ENCODE measurements at regions not wholly inside any gene's neighbourhood (a gene's known extent, or its start where the extent isn't known, plus 50 kb on each side); places are given as distances from the start of the nearest gene placed in this dataset.

DNA sequence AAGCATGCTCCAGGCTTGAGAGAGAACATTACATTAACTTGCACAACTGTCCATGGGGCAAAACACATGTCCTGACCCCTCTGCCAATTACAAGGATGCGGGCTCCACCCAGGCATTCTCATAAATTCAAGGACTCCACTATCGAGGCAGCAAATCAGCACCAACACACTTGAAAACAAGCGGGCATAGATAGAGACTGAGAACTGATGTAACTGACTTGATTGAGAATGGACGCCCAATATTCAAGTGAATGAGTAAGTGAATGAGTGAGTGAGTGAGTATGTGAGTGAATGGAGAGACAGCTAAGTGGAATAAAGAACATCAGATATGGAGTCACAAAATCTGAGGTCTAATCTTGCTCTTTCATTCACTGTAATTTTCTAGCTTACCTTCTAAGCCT, 75.0 kb upstream of the VSTM2B start:
- no peak overlapping the region for H3K9ac ChIP-seq (ENCODE audit: low read length)
- H3K9me2 ChIP-seq (ENCODE audit: insufficient read depth, low read length): no peaks in the 10 kb centered on the region
- H3K27me3 ChIP-seq (ENCODE audit: insufficient read depth, low read depth, low read length): no peaks in the 10 kb centered on the region

DNA sequence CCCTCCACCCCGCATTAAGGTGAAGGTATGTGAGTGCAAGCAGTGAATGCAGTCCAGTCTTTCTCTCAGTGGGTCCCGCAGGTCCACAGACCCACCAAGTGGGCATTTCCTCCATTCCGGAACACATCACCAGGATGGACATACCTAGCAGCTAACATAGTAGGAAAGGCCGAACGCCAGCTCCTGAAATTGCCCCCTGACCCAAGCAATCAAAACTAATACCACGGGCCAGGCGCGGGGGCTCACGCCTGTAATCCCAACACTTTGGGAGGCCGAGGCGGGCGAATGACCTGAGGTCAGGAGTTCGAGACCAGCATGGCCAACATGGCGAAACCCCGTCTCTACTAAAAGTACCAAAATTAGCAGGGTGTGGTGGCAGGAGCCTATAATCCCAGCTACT, 71.7 kb upstream of the VSTM2B start:
- Histone ChIP-seq H3K9ac (ENCODE audit: low read length) (no peak overlapping the region), H3K9me2 (ENCODE audit: insufficient read depth, low read length) (no peaks in the 10 kb centered on the region), H4K20me1 (ENCODE audit: insufficient read depth) (no peaks in the 10 kb centered on the region), H2AFZ (ENCODE audit: low read depth, low read length) (no peak overlapping the region), H3K36me3 (ENCODE audit: insufficient read depth, low read length) (no peaks in the 10 kb centered on the region), H3F3A (ENCODE audit: insufficient read depth, low read length, poor library complexity, severe bottlenecking) (no peaks in the 10 kb centered on the region), H3K79me2 (replicated peaks; ENCODE audit: insufficient read depth, low read length) (no peaks in the 10 kb centered on the region), H3K4me2 (ENCODE audit: low read length) (no peak overlapping the region), H3K9me3 (ENCODE audit: low read length) (no peaks in the 10 kb centered on the region), H3K4me3 (ENCODE audit: low read length) (no peak overlapping the region), H3K27me3 (ENCODE audit: insufficient read depth, low read depth, low read length) (no peaks in the 10 kb centered on the region), H3K27ac (ENCODE audit: low read length) (no peak overlapping the region)
- TF ChIP-seq, protein P1, sequence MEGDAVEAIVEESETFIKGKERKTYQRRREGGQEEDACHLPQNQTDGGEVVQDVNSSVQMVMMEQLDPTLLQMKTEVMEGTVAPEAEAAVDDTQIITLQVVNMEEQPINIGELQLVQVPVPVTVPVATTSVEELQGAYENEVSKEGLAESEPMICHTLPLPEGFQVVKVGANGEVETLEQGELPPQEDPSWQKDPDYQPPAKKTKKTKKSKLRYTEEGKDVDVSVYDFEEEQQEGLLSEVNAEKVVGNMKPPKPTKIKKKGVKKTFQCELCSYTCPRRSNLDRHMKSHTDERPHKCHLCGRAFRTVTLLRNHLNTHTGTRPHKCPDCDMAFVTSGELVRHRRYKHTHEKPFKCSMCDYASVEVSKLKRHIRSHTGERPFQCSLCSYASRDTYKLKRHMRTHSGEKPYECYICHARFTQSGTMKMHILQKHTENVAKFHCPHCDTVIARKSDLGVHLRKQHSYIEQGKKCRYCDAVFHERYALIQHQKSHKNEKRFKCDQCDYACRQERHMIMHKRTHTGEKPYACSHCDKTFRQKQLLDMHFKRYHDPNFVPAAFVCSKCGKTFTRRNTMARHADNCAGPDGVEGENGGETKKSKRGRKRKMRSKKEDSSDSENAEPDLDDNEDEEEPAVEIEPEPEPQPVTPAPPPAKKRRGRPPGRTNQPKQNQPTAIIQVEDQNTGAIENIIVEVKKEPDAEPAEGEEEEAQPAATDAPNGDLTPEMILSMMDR (IDR thresholded peaks at IDR 0.05; ENCODE audit: poor library complexity, severe bottlenecking): no peak
- no peak for TF ChIP-seq MXI1 (conservative IDR thresholded peaks at IDR 0.05; ENCODE audit: poor library complexity, severe bottlenecking)
- no peak for TF ChIP-seq POLR2AphosphoS5 (IDR thresholded peaks at IDR 0.05)
- TF ChIP-seq, protein P2, sequence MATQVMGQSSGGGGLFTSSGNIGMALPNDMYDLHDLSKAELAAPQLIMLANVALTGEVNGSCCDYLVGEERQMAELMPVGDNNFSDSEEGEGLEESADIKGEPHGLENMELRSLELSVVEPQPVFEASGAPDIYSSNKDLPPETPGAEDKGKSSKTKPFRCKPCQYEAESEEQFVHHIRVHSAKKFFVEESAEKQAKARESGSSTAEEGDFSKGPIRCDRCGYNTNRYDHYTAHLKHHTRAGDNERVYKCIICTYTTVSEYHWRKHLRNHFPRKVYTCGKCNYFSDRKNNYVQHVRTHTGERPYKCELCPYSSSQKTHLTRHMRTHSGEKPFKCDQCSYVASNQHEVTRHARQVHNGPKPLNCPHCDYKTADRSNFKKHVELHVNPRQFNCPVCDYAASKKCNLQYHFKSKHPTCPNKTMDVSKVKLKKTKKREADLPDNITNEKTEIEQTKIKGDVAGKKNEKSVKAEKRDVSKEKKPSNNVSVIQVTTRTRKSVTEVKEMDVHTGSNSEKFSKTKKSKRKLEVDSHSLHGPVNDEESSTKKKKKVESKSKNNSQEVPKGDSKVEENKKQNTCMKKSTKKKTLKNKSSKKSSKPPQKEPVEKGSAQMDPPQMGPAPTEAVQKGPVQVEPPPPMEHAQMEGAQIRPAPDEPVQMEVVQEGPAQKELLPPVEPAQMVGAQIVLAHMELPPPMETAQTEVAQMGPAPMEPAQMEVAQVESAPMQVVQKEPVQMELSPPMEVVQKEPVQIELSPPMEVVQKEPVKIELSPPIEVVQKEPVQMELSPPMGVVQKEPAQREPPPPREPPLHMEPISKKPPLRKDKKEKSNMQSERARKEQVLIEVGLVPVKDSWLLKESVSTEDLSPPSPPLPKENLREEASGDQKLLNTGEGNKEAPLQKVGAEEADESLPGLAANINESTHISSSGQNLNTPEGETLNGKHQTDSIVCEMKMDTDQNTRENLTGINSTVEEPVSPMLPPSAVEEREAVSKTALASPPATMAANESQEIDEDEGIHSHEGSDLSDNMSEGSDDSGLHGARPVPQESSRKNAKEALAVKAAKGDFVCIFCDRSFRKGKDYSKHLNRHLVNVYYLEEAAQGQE (IDR thresholded peaks at IDR 0.05; ENCODE audit: borderline replicate concordance): no peak
- no peak for TF ChIP-seq EP300 (conservative IDR thresholded peaks at IDR 0.05; ENCODE audit: poor library complexity, severe bottlenecking)
- no peak for TF ChIP-seq TAF1 (IDR thresholded peaks at IDR 0.05; ENCODE audit: low read depth)
- TF ChIP-seq SMC3 (conservative IDR thresholded peaks at IDR 0.05; ENCODE audit: poor library complexity): no peak
- TF ChIP-seq RAD21 (conservative IDR thresholded peaks at IDR 0.05): no peak
- TF ChIP-seq EZH2 (IDR thresholded peaks at IDR 0.05; ENCODE audit: borderline replicate concordance, insufficient read depth, low read length, poor library complexity, severe bottlenecking): no peak

More for the DNA sequence above, 75.0 kb upstream of the VSTM2B start:
- H3K4me2 ChIP-seq (ENCODE audit: low read length): no peak overlapping the region
- TF ChIP-seq MXI1 (conservative IDR thresholded peaks at IDR 0.05; ENCODE audit: poor library complexity, severe bottlenecking) (no peak), TAF1 (IDR thresholded peaks at IDR 0.05; ENCODE audit: low read depth) (no peak), EZH2 (IDR thresholded peaks at IDR 0.05; ENCODE audit: borderline replicate concordance, insufficient read depth, low read length, poor library complexity, severe bottlenecking) (no peak), RAD21 (conservative IDR thresholded peaks at IDR 0.05) (no peak), EP300 (conservative IDR thresholded peaks at IDR 0.05; ENCODE audit: poor library complexity, severe bottlenecking) (no peak)
- TF ChIP-seq, protein P1 (IDR thresholded peaks at IDR 0.05; ENCODE audit: poor library complexity, severe bottlenecking): no peak
- TF ChIP-seq, protein P2 (IDR thresholded peaks at IDR 0.05; ENCODE audit: borderline replicate concordance): no peak
- no peaks in the 10 kb centered on the region for H3K79me2 ChIP-seq (replicated peaks; ENCODE audit: insufficient read depth, low read length)
- H3K4me3 ChIP-seq (ENCODE audit: low read length): no peak overlapping the region
- H3K27ac ChIP-seq (ENCODE audit: low read length): no peak overlapping the region
- no peak overlapping the region for H2AFZ ChIP-seq (ENCODE audit: low read depth, low read length)
- no peaks in the 10 kb centered on the region for H3K36me3 ChIP-seq (ENCODE audit: insufficient read depth, low read length)
- no peaks in the 10 kb centered on the region for H3K9me3 ChIP-seq (ENCODE audit: low read length)
- H3F3A ChIP-seq (ENCODE audit: insufficient read depth, low read length, poor library complexity, severe bottlenecking): no peaks in the 10 kb centered on the region
- H4K20me1 ChIP-seq (ENCODE audit: insufficient read depth): no peaks in the 10 kb centered on the region

Data from neural cell (in vitro differentiated cells).